HFF-Myc (cell line): ENCODE measurements at regions not wholly inside any gene's neighbourhood (a gene's known extent, or its start where the extent isn't known, plus 50 kb on each side); places are given as distances from the start of the nearest gene placed in this dataset.
"Not testable (repeated sequence)": the region's sequence is repeated elsewhere in the genome, so short reads cannot be mapped to it uniquely, and the experiment has no call there.

Experiments used
- DNase-seq: peaks from one replicate; pipeline ENCODE4 v3.0.0-alpha.2; 2011; ENCODE audit warnings: low read depth; ENCODE audit errors: extremely low read depth
- H3K4me3 ChIP-seq: replicated peaks from 2 replicates; pipeline ENCODE4 v1.5.1; 2011; ENCODE audit warnings: low read depth, mild to moderate bottlenecking, control low read depth, low read length
- CTCF ChIP-seq: IDR thresholded peaks from 2 replicates; pipeline ENCODE4 v1.5.1; 2012; ENCODE audit warnings: mild to moderate bottlenecking, low read depth, low read length, control low read depth; ENCODE audit errors: missing control alignments

GRCh38 chr7:153408360-153409335, 643.5 kb upstream of the DPP6 start:
- no peak for TF ChIP-seq CTCF

DNA sequence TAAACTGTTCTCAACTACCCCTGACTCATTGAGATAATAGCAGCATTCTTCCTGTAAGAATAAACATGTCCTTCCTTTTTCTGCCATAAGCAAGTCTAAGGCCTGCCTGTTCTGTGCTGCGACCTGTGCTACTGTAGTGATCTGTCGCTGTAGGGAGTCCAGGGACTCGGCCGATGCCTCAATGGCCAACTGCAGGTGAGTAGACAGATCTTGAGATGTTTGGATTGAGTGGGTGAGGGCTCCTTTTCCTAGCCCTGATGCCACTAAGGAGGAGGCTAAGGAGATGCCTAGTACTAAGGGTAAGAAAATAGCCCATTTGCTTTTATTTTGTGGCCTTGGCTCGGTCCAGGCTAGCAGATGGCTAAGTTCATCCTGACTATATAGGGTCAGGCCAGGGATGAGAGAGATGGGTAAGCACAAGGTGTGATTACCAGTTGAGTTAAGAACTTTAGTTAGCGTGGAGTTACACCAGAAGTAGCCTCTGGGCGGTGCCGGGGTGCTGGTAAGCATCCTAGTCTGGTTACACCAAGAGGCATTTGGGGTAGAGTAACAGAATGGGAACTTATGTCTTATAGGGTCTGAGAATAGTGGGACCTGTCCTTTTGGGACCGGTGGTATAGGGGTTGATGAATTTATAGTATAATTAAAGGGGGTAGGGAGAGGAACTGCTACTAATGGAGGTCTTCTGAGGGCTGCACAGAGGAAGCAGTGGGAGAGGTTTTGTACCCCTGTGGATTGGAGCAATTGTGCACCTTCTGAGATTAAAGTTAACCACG, 642.4 kb upstream of the DPP6 start:
- not testable (repeated sequence) for H3K4me3 ChIP-seq, DNase-seq

More at GRCh38 chr7:153408360-153409335, 643.5 kb upstream of the DPP6 start:
- H3K4me3 ChIP-seq: no peak overlapping the region
- DNase-seq: no peak

- H3K4me3 ChIP-seq, DNase-seq: not testable (repeated sequence)
Observed at GRCh38 chr7:153410997-153411642, 641.1 kb upstream of the DPP6 start.

- H3K4me3 ChIP-seq, DNase-seq: not testable (repeated sequence)
Observed at GRCh38 chr7:153412114-153412823, 639.9 kb upstream of the DPP6 start.

- H3K4me3 ChIP-seq, DNase-seq: not testable (repeated sequence)
Observed at GRCh38 chr7:153412824-153413198, 639.4 kb upstream of the DPP6 start.

DNA sequence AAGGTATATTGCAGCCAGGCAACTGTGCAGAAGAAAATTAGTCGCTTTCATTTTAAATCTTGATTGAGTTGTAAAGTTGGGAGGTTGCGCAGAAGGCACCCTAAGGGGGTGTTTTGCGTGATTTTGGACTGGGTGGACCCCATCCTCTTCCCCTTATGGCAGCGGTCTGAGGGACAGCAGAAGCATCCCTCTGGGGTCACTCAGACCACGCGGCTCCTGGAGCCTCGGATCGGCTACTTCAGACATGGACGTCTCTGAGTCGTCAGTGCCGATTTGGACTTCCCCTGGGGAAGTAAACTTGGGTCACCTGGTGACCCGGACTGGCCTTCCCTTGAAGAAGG, 639.0 kb upstream of the DPP6 start:
- TF ChIP-seq CTCF: no peak
- no peak overlapping the region for H3K4me3 ChIP-seq
- DNase-seq: no peak

DNA sequence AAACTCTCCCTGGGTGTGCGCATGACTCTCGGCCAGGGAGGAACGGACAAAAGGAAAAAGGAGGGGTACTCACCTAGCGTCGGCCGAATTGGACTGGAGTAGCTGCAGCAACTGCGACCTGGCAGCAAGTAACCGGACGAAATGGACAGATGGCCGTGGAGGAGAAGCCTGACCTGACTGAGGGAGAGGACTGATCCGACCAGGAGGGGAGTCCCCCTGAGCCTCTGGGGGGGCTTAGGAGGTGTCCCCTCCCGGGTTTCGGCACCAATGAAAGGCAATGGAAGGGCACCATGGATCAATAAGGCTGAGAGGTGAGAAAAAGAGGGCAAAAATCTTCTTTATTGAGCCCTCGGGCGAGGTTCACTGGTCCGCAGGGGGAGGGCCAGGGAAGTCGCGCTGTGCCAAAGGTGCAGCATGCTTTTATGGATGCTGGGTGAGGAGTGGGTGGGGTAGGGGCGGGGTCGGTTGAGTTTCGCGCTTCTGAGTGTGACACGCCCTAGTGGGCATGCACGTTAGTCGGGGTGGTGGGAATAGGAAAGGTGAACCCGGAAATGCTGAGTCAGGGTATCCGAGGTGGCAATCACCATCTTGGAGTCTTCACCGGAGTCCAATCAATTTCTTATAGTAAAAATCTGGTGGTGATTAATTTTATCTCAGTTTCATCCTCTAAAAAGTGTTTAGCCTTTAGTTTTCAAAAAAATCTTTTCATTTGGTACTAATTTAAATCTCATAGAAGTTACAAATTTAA, 638.5 kb upstream of the DPP6 start:
- no peak for TF ChIP-seq CTCF
- H3K4me3 ChIP-seq: no peak overlapping the region
- no peak for DNase-seq

DNA sequence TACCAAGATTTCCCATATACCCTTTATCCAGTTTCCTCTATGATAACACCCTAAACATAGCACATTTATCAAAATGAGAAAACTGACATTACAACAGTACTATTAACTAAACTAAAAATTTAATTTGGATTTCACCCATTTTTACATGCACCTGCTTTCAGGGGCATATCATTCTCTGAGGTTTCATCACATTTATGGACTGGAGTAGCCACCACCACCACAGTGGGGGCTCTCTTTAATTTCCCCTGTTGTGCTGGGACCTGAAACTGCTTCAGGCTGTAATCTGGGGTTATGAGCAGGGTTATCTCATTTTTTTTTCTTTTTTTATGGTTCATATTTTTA, 637.9 kb upstream of the DPP6 start:
- TF ChIP-seq CTCF: no peak
- no peak overlapping the region for H3K4me3 ChIP-seq
- no peak for DNase-seq
